HCT116 (cell line): ENCODE measurements at regions not wholly inside any gene's neighbourhood (a gene's known extent, or its start where the extent isn't known, plus 50 kb on each side); places are given as distances from the start of the nearest gene placed in this dataset.

Experiments
- ATAC-seq: fragments of 200-7000 bp; cut with Tn5 transposase; 2 replicates; pipeline ENCODE4 v1.9.1; 2020; ENCODE audit warnings: mild to moderate bottlenecking, moderate library complexity
- BruUV-seq: library from RNA; stranded (reverse); fragments of 400-500 nt; replicated peaks from 2 replicates; lab custom pipeline; 2021; lab: Mats Ljungman, UMichigan
- CTCF ChIA-PET: fragments of 300-600 bp; sonication (Branson Sonifier 250); formaldehyde crosslinking; loops from one replicate; lab custom pipeline; 2021; ENCODE audit warnings: antibody characterized with exemption; lab: Charles Lee
- POLR2A ChIA-PET: fragments of 300-600, 350-600 bp; sonication (Branson Sonifier 250); formaldehyde crosslinking; loops from one replicate; lab custom pipeline; 2021; ENCODE audit warnings: antibody characterized with exemption; lab: Charles Lee
- RAD21 ChIA-PET, 2 experiments: fragments of 300-600 bp; sonication (Branson Sonifier 250); formaldehyde crosslinking; loops; one replicate each; lab custom pipeline; 2023; ENCODE audit warnings: low total read pairs in 2 of 2; ENCODE audit not compliant: uncharacterized antibody in 2 of 2, unreplicated experiment in 2 of 2, low non-redundant PET in 1 of 2; lab: Charles Lee
- DNase-seq: peaks from one replicate; pipeline ENCODE4 v3.0.0-alpha.2; 2010; ENCODE audit warnings: low read depth, low spot score
- H2AFZ ChIP-seq: fragments of 200-600 bp; shearing (Covaris generic), sonication (generic); 2 replicates; pipeline ENCODE4 v1.6.1; 2017; ENCODE audit warnings: low read depth, mixed run types, mixed read lengths, antibody characterized with exemption, low read length; ENCODE audit not compliant: poor library complexity, severe bottlenecking
- H3K27ac ChIP-seq: 2 replicates; pipeline ENCODE4 v1.5.1; 2012; ENCODE audit warnings: low read depth, low read length
- H3K27me3 ChIP-seq: fragments of 200-600 bp; sonication (generic); 2 replicates; pipeline ENCODE4 v1.6.1; 2016; ENCODE audit warnings: mixed run types, low read length, mixed read lengths; ENCODE audit not compliant: insufficient read depth
- H3K36me3 ChIP-seq, 2 experiments: fragments of 200-500 bp in 1 of 2; fragments of 200-600 bp in 1 of 2; sonication (Bioruptor generic) in 1 of 2; sonication (generic) in 1 of 2; 2 replicates each; pipeline versions ENCODE4 v1.5.1 to v1.6.1; 2014 to 2016; ENCODE audit warnings: low read length in 2 of 2, inconsistent platforms in 1 of 2, mixed read lengths in 1 of 2, mixed run types in 1 of 2; ENCODE audit not compliant: insufficient read depth in 2 of 2, control insufficient read depth in 1 of 2
- H3K4me1 ChIP-seq, 2 experiments: fragments of 200-600 bp in 1 of 2; sonication (generic) in 1 of 2; 2 replicates each; pipeline versions ENCODE4 v1.5.1 to v1.6.1; 2012 to 2017; ENCODE audit warnings: low read length in 2 of 2, inconsistent platforms in 1 of 2, mild to moderate bottlenecking in 1 of 2, mixed read lengths in 1 of 2, mixed run types in 1 of 2, moderate library complexity in 1 of 2; ENCODE audit not compliant: insufficient read depth in 2 of 2, control insufficient read depth in 1 of 2
- H3K4me2 ChIP-seq: fragments of 200-600 bp; sonication (generic); 2 replicates; pipeline ENCODE4 v1.6.1; 2017; ENCODE audit warnings: mixed run types, low read length, mixed read lengths
- H3K4me3 ChIP-seq, 2 experiments: fragments of 200-600 bp in 1 of 2; sonication (generic) in 1 of 2; replicated peaks in 1 of 2; 2 replicates each; pipeline ENCODE4 v1.5.1; 2011 to 2016; ENCODE audit warnings: low read length in 2 of 2, control low read depth in 1 of 2, low read depth in 1 of 2, mild to moderate bottlenecking in 1 of 2, mixed read lengths in 1 of 2, mixed run types in 1 of 2
- H3K79me2 ChIP-seq: fragments of 200-600 bp; sonication (generic); 2 replicates; pipeline ENCODE4 v1.6.1; 2017; ENCODE audit warnings: mild to moderate bottlenecking, mixed run types, low read length, moderate library complexity, mixed read lengths; ENCODE audit not compliant: insufficient read depth
- H3K9ac ChIP-seq: fragments of 200-600 bp; sonication (generic); 2 replicates; pipeline ENCODE4 v1.6.1; 2016; ENCODE audit warnings: low read length, mixed read lengths
- H3K9me2 ChIP-seq: fragments of 200-600 bp; sonication (generic), shearing (Covaris generic); 2 replicates; pipeline ENCODE4 v1.6.1; 2017; ENCODE audit warnings: mixed run types, mild to moderate bottlenecking, moderate library complexity; ENCODE audit not compliant: insufficient read depth
- H3K9me3 ChIP-seq, 2 experiments: fragments of 200-500 bp in 1 of 2; fragments of 200-600 bp in 1 of 2; sonication (Bioruptor generic) in 1 of 2; sonication (generic) in 1 of 2; 2 replicates each; pipeline ENCODE4 v1.6.1; 2014 to 2017; ENCODE audit warnings: low read length in 2 of 2, mixed read lengths in 2 of 2, inconsistent platforms in 1 of 2, low read depth in 1 of 2, mild to moderate bottlenecking in 1 of 2, mixed run types in 1 of 2, moderate library complexity in 1 of 2; ENCODE audit not compliant: control insufficient read depth in 1 of 2, insufficient read depth in 1 of 2
- H4K20me1 ChIP-seq: fragments of 200-600 bp; sonication (generic), shearing (Covaris generic); 2 replicates; pipeline ENCODE4 v1.6.1; 2017; ENCODE audit warnings: mixed run types, mild to moderate bottlenecking, moderate library complexity; ENCODE audit not compliant: insufficient read depth
- CBX3 ChIP-seq: IDR thresholded peaks from 2 replicates; pipeline ENCODE4 v1.6.1; 2012; ENCODE audit warnings: low read depth
- FOSL1 ChIP-seq: IDR thresholded peaks from 2 replicates; pipeline ENCODE4 v1.6.1; 2012; ENCODE audit warnings: low read depth
- SIN3A ChIP-seq: IDR thresholded peaks from 2 replicates; pipeline ENCODE4 v1.6.1; 2012; ENCODE audit warnings: low read depth
- SRF ChIP-seq: IDR thresholded peaks from 2 replicates; pipeline ENCODE4 v1.6.1; 2012; ENCODE audit warnings: low read depth
- YY1 ChIP-seq: IDR thresholded peaks from 2 replicates; pipeline ENCODE4 v1.6.1; 2011; ENCODE audit warnings: low read length, low read depth, moderate library complexity, mild to moderate bottlenecking; ENCODE audit not compliant: insufficient replicate concordance; ENCODE audit errors: extremely low read depth
- ZFX ChIP-seq: fragments of 450-650 bp; IDR thresholded peaks from 2 replicates; pipeline ENCODE4 v1.6.1; 2017
- intact Hi-C: fragments of 100-400 bp; cut with micrococcal nuclease; formaldehyde crosslinking; loops from 2 replicates; pipeline ENCODE4 v1.10.0; 2022
- TF ChIP-seq, protein P1 (sequence below), 3 experiments: fragments of 200-600 bp in 1 of 3; sonication (generic) in 1 of 3; IDR thresholded peaks in 2 of 3; conservative IDR thresholded peaks in 1 of 3; 2 replicates each; pipeline ENCODE4 v1.5.1; 2012 to 2017; ENCODE audit warnings: low read depth in 2 of 3, low read length in 2 of 3, antibody characterized with exemption in 1 of 3, borderline replicate concordance in 1 of 3, control low read depth in 1 of 3, mild to moderate bottlenecking in 1 of 3, mixed read lengths in 1 of 3, mixed run types in 1 of 3, moderate library complexity in 1 of 3; ENCODE audit not compliant: insufficient read depth in 1 of 3
- TF ChIP-seq, protein P2 (sequence below): IDR thresholded peaks from 2 replicates; pipeline ENCODE4 v1.6.1; 2011; ENCODE audit warnings: mild to moderate bottlenecking, low read length, moderate library complexity; ENCODE audit not compliant: insufficient replicate concordance; ENCODE audit errors: extremely low read depth

DNA sequence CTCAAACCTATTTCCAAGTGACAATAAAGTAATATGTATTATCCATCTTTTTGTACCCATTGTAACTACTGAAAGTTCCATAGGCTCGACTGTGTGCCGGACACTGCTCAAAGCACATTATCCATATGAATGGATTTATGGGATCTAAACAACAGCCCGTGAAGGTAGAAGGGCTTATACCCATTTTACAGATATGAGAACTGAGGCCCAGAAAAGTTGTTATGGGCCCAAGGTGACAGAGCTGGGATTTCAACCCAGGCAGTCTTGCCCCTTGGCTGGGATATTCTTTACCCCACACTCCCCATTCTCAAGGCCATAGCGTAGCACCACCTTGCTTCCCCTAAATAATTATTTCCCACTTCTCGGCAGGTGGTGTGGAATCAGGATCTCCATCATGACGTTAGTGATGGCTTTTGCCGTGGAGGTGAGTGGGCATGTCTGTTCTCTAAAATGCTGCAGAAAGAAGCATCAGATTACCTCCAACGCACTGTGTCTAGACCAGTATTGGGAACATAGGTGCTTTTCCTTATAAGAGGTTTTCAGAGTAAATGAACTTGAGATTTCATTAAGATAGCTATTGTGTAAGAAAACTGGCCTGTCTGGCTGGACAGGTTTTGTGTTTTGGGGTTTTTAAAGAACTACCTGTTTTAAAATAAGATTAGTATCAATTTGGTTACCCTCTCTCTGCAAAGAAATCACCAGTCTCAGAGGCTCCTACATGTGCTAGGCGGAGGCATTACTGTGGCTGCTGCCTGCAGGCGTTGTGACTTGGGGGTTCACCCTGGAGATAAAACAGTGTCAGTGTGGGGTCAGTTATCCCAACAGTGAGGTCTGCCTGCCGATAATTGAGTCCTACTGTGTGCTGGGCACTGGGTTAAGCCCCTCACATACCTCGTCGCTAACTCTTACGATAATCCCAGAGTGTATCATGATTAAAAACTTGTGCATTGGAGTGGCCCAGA, 85.1 kb upstream of the SDK1 start:
- Histone ChIP-seq H3K4me3 (no peak overlapping the region), H3K4me2 (no peak overlapping the region), H3K27ac (no peak overlapping the region), H3K27me3 (peaks cover 14% of the 10 kb centered on the region), H2AFZ (no peak overlapping the region), H4K20me1 (no peaks in the 10 kb centered on the region), H3K4me1 (no peaks in the 10 kb centered on the region; a peak in 1 of 4 replicates), H3K9me2 (no peaks in the 10 kb centered on the region), H3K9ac (no peak overlapping the region), H3K9me3 (no peaks in the 10 kb centered on the region), H3K79me2 (no peaks in the 10 kb centered on the region), H3K36me3 (no peaks in the 10 kb centered on the region)
- intact Hi-C loops = no loop called here
- ChIA-PET CTCF (no interaction called here), RAD21 (no interaction called here), POLR2A (no interaction called here)
- BruUV-seq = no TSS peak
- TF ChIP-seq ZFX (no peak), YY1 (no peak), FOSL1 (no peak), SRF (no peak), SIN3A (no peak), CBX3 (no peak)
- TF ChIP-seq, protein P1, sequence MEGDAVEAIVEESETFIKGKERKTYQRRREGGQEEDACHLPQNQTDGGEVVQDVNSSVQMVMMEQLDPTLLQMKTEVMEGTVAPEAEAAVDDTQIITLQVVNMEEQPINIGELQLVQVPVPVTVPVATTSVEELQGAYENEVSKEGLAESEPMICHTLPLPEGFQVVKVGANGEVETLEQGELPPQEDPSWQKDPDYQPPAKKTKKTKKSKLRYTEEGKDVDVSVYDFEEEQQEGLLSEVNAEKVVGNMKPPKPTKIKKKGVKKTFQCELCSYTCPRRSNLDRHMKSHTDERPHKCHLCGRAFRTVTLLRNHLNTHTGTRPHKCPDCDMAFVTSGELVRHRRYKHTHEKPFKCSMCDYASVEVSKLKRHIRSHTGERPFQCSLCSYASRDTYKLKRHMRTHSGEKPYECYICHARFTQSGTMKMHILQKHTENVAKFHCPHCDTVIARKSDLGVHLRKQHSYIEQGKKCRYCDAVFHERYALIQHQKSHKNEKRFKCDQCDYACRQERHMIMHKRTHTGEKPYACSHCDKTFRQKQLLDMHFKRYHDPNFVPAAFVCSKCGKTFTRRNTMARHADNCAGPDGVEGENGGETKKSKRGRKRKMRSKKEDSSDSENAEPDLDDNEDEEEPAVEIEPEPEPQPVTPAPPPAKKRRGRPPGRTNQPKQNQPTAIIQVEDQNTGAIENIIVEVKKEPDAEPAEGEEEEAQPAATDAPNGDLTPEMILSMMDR (IDR thresholded peaks at IDR 0.05 in 2 of 3, conservative IDR thresholded peaks at IDR 0.05 in 1 of 3; ENCODE audit: borderline replicate concordance in 1 of 3, insufficient read depth in 1 of 3, low read depth in 2 of 3, low read length in 2 of 3) = no peak
- TF ChIP-seq, protein P2, sequence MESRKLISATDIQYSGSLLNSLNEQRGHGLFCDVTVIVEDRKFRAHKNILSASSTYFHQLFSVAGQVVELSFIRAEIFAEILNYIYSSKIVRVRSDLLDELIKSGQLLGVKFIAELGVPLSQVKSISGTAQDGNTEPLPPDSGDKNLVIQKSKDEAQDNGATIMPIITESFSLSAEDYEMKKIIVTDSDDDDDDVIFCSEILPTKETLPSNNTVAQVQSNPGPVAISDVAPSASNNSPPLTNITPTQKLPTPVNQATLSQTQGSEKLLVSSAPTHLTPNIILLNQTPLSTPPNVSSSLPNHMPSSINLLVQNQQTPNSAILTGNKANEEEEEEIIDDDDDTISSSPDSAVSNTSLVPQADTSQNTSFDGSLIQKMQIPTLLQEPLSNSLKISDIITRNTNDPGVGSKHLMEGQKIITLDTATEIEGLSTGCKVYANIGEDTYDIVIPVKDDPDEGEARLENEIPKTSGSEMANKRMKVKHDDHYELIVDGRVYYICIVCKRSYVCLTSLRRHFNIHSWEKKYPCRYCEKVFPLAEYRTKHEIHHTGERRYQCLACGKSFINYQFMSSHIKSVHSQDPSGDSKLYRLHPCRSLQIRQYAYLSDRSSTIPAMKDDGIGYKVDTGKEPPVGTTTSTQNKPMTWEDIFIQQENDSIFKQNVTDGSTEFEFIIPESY = no peak
- DNase-seq (no peak), ATAC-seq (no peak)
